ENCODE measurements at regions not wholly inside any gene's neighbourhood (a gene's known extent, or its start where the extent isn't known, plus 50 kb on each side); places are given as distances from the start of the nearest gene placed in this dataset.

DNA sequence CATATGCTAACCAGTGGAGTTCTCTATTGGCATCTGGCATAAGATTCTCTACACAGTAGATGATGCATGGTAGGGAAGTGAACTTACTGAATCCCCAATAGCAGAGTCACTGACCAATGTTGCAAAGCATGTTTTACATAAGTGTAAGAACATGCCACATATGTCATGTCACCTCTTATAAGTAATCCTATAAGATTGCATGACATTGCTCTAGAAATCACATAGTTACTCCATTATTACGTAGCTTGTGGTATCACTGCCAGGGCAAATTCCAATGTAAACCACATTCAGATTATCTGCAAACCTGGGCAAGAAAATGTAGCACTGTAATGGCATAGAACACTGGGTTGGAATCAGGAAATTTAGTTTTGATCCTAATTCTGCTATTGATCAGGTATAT, 198.2 kb upstream of the UMPS start:
- DNase-seq (no peak), ATAC-seq (replicated peaks in 1 of 4) (no peak)
- Mint-ChIP-seq H3K27ac (no peak overlapping the region), H3K27me3 (peaks cover 19 to 24% of the 10 kb centered on the region in 2 donors), H3K9me3 (no peaks in the 10 kb centered on the region), H3K4me1 (no peaks in the 10 kb centered on the region), H3K4me3 (no peak overlapping the region), H3K36me3 (no peaks in the 10 kb centered on the region)
- WGBS (ENCODE audit: insufficient coverage) = no CpG with 5 or more reads among the region's 1 CpG
- peaks cover 4 to 5% of the 10 kb centered on the region in 2 experiments for H3K27me3 ChIP-seq (replicated peaks in 1 of 2; ENCODE audit: control insufficient read depth in 2 of 2, extremely low read depth in 1 of 2, insufficient read depth in 2 of 2, low read length in 1 of 2)
- H3K36me3 ChIP-seq (ENCODE audit: control insufficient read depth in 2 of 2, extremely low read depth in 1 of 2, insufficient read depth in 1 of 2, low read length in 1 of 2) = no peaks in the 10 kb centered on the region
- H3K27ac ChIP-seq (ENCODE audit: low read length) = no peak overlapping the region
- ChIA-PET CTCF (no interaction called here), POLR2A (no interaction called here)
- no peaks in the 10 kb centered on the region for H3K4me1 ChIP-seq (ENCODE audit: control insufficient read depth in 1 of 2, extremely low read depth in 1 of 2, insufficient read depth in 2 of 2, low read length in 2 of 2)
- H3K9me3 ChIP-seq = no peaks in the 10 kb centered on the region
- H3K4me3 ChIP-seq (ENCODE audit: control insufficient read depth in 1 of 2, extremely low read depth in 1 of 2, low read length in 1 of 2) = no peak overlapping the region

DNA sequence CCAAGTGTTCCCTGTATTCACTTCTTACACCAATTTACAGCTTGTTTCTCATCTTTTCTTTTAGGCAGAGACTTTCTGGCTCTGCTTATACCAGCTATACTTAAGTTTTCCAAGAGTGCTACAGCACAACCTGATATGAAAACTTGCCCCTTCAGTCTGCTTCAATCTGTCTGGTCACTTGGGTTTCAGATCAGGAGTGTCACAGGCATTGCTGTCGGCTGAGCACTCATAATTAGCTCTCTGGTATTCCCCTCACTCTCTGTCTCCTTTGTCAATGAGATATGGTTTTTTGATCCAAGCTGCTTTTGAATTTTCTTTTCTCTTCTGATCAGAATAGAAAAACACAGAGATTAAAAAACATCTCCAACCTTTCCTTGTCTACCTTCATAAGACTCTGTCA, 194.9 kb upstream of the UMPS start:
- CTCF ChIA-PET = no interaction called here
- no CpG with 5 or more reads among the region's 1 CpG for WGBS (ENCODE audit: insufficient coverage)

DNA sequence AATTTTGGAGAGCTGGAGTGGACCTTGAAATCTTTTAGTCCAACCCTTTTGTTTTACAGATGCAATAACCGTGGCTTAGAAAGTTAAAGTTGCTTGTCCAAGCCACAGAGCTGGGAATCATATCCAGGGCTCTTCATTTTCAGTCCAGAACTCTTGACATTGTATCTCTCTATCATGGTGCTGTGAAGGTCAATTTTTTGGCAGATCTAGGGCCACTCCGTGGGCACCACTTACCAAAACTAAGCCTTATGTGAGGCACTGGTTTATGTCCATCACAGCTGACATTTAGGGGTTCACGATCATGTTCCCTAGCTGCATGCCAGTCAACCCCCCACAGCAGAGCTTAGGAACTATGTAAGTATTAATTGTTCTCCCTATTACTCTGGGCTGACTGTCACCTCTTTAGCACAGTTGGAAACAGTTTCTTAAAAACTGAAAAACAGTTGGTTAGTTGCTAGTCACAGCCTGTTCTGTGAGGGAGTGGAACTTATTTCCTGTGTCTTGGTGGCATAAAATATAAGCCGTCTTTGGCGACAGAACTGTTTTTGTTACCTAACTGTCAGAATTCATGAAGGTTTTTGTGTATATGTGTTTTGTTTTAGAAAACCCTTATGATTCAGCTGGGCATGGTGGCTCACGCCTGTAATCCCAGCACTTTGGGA, 189.6 kb upstream of the UMPS start:
- Histone ChIP-seq H3K4me1 (ENCODE audit: control insufficient read depth in 1 of 2, extremely low read depth in 1 of 2, insufficient read depth in 2 of 2, low read length in 2 of 2) (no peaks in the 10 kb centered on the region), H3K36me3 (ENCODE audit: control insufficient read depth in 2 of 2, extremely low read depth in 1 of 2, insufficient read depth in 1 of 2, low read length in 1 of 2) (no peaks in the 10 kb centered on the region), H3K27me3 (replicated peaks in 1 of 2; ENCODE audit: control insufficient read depth in 2 of 2, extremely low read depth in 1 of 2, insufficient read depth in 2 of 2, low read length in 1 of 2) (peaks cover 9 to 11% of the 10 kb centered on the region in 2 experiments), H3K9me3 (no peaks in the 10 kb centered on the region), H3K27ac (ENCODE audit: low read length) (no peak overlapping the region), H3K4me3 (ENCODE audit: control insufficient read depth in 1 of 2, extremely low read depth in 1 of 2, low read length in 1 of 2) (no peak overlapping the region)
- no peaks in the 10 kb centered on the region for H3K4me1 Mint-ChIP-seq
- H3K9me3 Mint-ChIP-seq = no peaks in the 10 kb centered on the region
- H3K27me3 Mint-ChIP-seq = peaks cover 5% of the 10 kb centered on the region in 2 donors
- 38% methylated on average over 3 of the region's 6 CpGs for WGBS (ENCODE audit: insufficient coverage)
- no peak for ATAC-seq (replicated peaks in 1 of 4)
- CTCF ChIA-PET = no interaction called here
- POLR2A ChIA-PET = no interaction called here
- no peak overlapping the region for H3K27ac Mint-ChIP-seq
- no peak overlapping the region for H3K4me3 Mint-ChIP-seq
- DNase-seq = no peak
- H3K36me3 Mint-ChIP-seq = no peaks in the 10 kb centered on the region

More for the DNA sequence above, 194.9 kb upstream of the UMPS start:
- POLR2A ChIA-PET = no interaction called here
- no peaks in the 10 kb centered on the region for H3K36me3 Mint-ChIP-seq
- no peak overlapping the region for H3K4me3 Mint-ChIP-seq
- Histone ChIP-seq H3K4me3 (ENCODE audit: control insufficient read depth in 1 of 2, extremely low read depth in 1 of 2, low read length in 1 of 2) (no peak overlapping the region), H3K4me1 (ENCODE audit: control insufficient read depth in 1 of 2, extremely low read depth in 1 of 2, insufficient read depth in 2 of 2, low read length in 2 of 2) (no peaks in the 10 kb centered on the region), H3K27ac (ENCODE audit: low read length) (no peak overlapping the region), H3K9me3 (no peaks in the 10 kb centered on the region), H3K36me3 (ENCODE audit: control insufficient read depth in 2 of 2, extremely low read depth in 1 of 2, insufficient read depth in 1 of 2, low read length in 1 of 2) (no peaks in the 10 kb centered on the region), H3K27me3 (replicated peaks in 1 of 2; ENCODE audit: control insufficient read depth in 2 of 2, extremely low read depth in 1 of 2, insufficient read depth in 2 of 2, low read length in 1 of 2) (peaks cover 9 to 11% of the 10 kb centered on the region in 2 experiments)
- H3K9me3 Mint-ChIP-seq = no peaks in the 10 kb centered on the region
- ATAC-seq (replicated peaks in 1 of 4) (no peak), DNase-seq (no peak)
- no peak overlapping the region for H3K27ac Mint-ChIP-seq
- peaks cover 13 to 18% of the 10 kb centered on the region in 2 donors for H3K27me3 Mint-ChIP-seq
- no peaks in the 10 kb centered on the region for H3K4me1 Mint-ChIP-seq

DNA sequence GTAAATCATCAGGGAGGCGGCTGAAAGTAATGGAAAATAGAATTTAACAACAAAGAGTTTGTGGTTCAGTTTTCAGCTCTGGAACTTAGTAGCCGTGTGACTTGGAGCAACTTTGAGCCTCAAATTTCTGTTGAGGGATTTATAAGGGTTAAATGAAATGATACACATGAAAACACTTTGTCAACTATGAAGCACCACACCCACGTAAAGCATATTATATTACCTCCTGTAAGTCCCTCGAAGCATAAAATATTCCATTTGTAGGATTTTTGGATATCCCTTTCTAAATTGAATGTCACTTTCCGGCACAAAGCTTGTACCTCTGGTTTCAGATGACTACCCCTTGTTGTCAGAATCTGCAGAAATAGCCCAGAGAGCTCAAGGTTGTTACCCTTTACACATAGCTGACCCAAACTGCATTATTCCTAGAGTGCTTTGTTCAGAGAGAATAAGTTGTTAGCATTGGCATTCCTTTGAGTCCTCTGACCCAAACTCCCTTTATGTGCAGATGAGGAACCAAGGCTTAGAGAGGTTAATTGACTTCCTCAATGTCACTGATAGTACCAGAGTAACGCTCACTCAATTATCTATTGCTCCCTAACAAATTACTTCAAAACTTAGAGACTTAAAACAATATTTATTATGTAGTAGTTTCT, 187.9 kb upstream of the UMPS start:
- POLR2A ChIA-PET = no interaction called here
- Mint-ChIP-seq H3K4me1 (no peaks in the 10 kb centered on the region), H3K27ac (no peak overlapping the region), H3K27me3 (peaks cover 11 to 12% of the 10 kb centered on the region in 2 donors), H3K36me3 (no peaks in the 10 kb centered on the region), H3K9me3 (no peaks in the 10 kb centered on the region), H3K4me3 (no peak overlapping the region)
- Histone ChIP-seq H3K27me3 (replicated peaks in 1 of 2; ENCODE audit: control insufficient read depth in 2 of 2, extremely low read depth in 1 of 2, insufficient read depth in 2 of 2, low read length in 1 of 2) (peaks cover 9 to 11% of the 10 kb centered on the region in 2 experiments), H3K4me1 (ENCODE audit: control insufficient read depth in 1 of 2, extremely low read depth in 1 of 2, insufficient read depth in 2 of 2, low read length in 2 of 2) (no peaks in the 10 kb centered on the region), H3K36me3 (ENCODE audit: control insufficient read depth in 2 of 2, extremely low read depth in 1 of 2, insufficient read depth in 1 of 2, low read length in 1 of 2) (no peaks in the 10 kb centered on the region), H3K9me3 (no peaks in the 10 kb centered on the region), H3K4me3 (ENCODE audit: control insufficient read depth in 1 of 2, extremely low read depth in 1 of 2, low read length in 1 of 2) (no peak overlapping the region), H3K27ac (ENCODE audit: low read length) (no peak overlapping the region)
- WGBS (ENCODE audit: insufficient coverage) = no CpG with 5 or more reads among the region's 6 CpGs
- ATAC-seq (replicated peaks in 1 of 4) (no peak), DNase-seq (no peak)
- CTCF ChIA-PET = interaction anchor here in 1 of 2 donors (0.6 kb wide), 1 partner anchor 21 kb away, joined by 6 read pairs; no protein-coding TSS in a partner anchor

DNA sequence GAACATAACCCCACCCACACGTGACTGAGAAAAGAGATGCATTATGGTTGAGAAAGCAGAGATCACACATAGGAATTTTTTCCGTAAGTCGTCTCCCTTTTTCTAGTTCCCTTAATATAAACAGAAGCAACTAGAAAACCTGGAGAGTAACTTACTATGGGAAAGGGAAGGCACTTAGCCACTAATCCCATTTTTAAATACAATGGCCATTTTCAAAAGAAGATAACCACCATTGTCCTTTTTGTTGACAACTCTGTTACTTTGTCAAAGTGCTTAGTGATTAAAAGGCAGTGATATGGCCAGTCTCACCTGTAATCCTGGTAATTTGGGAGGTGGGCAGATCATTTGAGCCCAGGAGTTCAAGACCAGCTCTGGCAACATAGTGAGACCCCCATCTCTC, 184.4 kb upstream of the UMPS start:
- Histone ChIP-seq H3K4me1 (ENCODE audit: control insufficient read depth in 1 of 2, extremely low read depth in 1 of 2, insufficient read depth in 2 of 2, low read length in 2 of 2) (no peaks in the 10 kb centered on the region), H3K4me3 (ENCODE audit: control insufficient read depth in 1 of 2, extremely low read depth in 1 of 2, low read length in 1 of 2) (no peak overlapping the region), H3K9me3 (no peaks in the 10 kb centered on the region), H3K36me3 (ENCODE audit: control insufficient read depth in 2 of 2, extremely low read depth in 1 of 2, insufficient read depth in 1 of 2, low read length in 1 of 2) (no peaks in the 10 kb centered on the region), H3K27ac (ENCODE audit: low read length) (no peak overlapping the region), H3K27me3 (replicated peaks in 1 of 2; ENCODE audit: control insufficient read depth in 2 of 2, extremely low read depth in 1 of 2, insufficient read depth in 2 of 2, low read length in 1 of 2) (peaks cover 2 to 9% of the 10 kb centered on the region in 2 experiments)
- ATAC-seq (replicated peaks in 1 of 4) (no peak), DNase-seq (no peak)
- H3K4me1 Mint-ChIP-seq = peaks cover 0 to 8% (median 0%) of the 10 kb centered on the region in 3 donors
- POLR2A ChIA-PET = no interaction called here
- CTCF ChIA-PET = no interaction called here
- no CpG with 5 or more reads among the region's 3 CpGs for WGBS (ENCODE audit: insufficient coverage)
- no peaks in the 10 kb centered on the region for H3K36me3 Mint-ChIP-seq
- H3K27ac Mint-ChIP-seq = no peak overlapping the region
- peaks cover 21 to 24% of the 10 kb centered on the region in 2 donors for H3K27me3 Mint-ChIP-seq
- H3K4me3 Mint-ChIP-seq = no peak overlapping the region
- no peaks in the 10 kb centered on the region for H3K9me3 Mint-ChIP-seq

DNA sequence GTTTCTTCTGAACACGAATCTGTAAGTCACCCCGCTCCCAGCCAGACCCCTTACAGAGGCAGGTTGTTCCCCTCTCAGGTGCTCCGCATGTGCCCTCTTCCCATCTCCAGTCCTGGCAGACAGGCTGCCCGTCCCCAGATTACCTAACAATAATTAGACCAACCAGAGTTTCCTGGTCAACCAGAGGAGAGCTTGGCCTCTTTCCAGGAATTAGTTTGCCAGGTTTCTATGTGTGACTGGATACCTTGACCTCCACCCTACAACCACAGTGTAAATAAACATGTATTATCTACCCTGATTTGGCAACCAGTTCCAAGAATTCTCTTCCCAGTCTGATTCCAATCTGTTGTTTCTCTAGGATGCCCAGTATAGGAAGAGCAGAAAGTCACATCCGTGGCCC, 178.0 kb upstream of the UMPS start:
- Mint-ChIP-seq H3K9me3 (no peaks in the 10 kb centered on the region), H3K27ac (no peak overlapping the region), H3K4me3 (no peak overlapping the region), H3K27me3 (peaks cover 37 to 52% of the 10 kb centered on the region in 2 donors), H3K4me1 (peaks cover 0 to 8% (median 6%) of the 10 kb centered on the region in 3 donors), H3K36me3 (no peaks in the 10 kb centered on the region)
- POLR2A ChIA-PET = no interaction called here
- CTCF ChIA-PET = interaction anchor here in 1 of 2 donors (1.5 kb wide), 1 partner anchor 9 kb away, joined by 3 read pairs; no protein-coding TSS in a partner anchor
- no peaks in the 10 kb centered on the region for H3K36me3 ChIP-seq (ENCODE audit: control insufficient read depth in 2 of 2, extremely low read depth in 1 of 2, insufficient read depth in 1 of 2, low read length in 1 of 2)
- peaks cover 0 to 3% of the 10 kb centered on the region in 2 experiments for H3K4me1 ChIP-seq (ENCODE audit: control insufficient read depth in 1 of 2, extremely low read depth in 1 of 2, insufficient read depth in 2 of 2, low read length in 2 of 2)
- peaks cover 0 to 11% of the 10 kb centered on the region in 2 experiments for H3K27me3 ChIP-seq (replicated peaks in 1 of 2; ENCODE audit: control insufficient read depth in 2 of 2, extremely low read depth in 1 of 2, insufficient read depth in 2 of 2, low read length in 1 of 2)
- H3K27ac ChIP-seq (ENCODE audit: low read length) = no peak overlapping the region
- no peak overlapping the region for H3K4me3 ChIP-seq (ENCODE audit: control insufficient read depth in 1 of 2, extremely low read depth in 1 of 2, low read length in 1 of 2)
- DNase-seq = no peak
- no peak for ATAC-seq (replicated peaks in 1 of 4)
- no peaks in the 10 kb centered on the region for H3K9me3 ChIP-seq
- WGBS (ENCODE audit: insufficient coverage) = 69% methylated on average over 5 of the region's 5 CpGs

All from T-cell (primary cell).